Activated T-helper 2 cell treated with anti-CD3 and anti-CD28 coated beads, Interferon-gamma antibody, Interleukin-2, Interleukin-4, amounts not matched to agents 10 μg/mL and 5 μg/mL and 100 μg/mL, durations not matched to agents 14 hours and 24 hours and 36 hours (primary cell): ENCODE measurements at regions not wholly inside any gene's neighbourhood (a gene's known extent, or its start where the extent isn't known, plus 50 kb on each side); places are given as distances from the start of the nearest gene placed in this dataset.

Experiments used
- DNase-seq: peaks from one replicate; pipeline ENCODE4 v3.0.0; 2021; ENCODE audit warnings: low spot score
- H3K27ac Mint-ChIP-seq: one replicate; pipeline ENCODE4 v1.8.0; 2021; ENCODE audit warnings: mixed read lengths
- H3K27me3 Mint-ChIP-seq: one replicate; pipeline ENCODE4 v1.8.0; 2021; ENCODE audit warnings: low read depth, mixed read lengths
- H3K36me3 Mint-ChIP-seq: one replicate; pipeline ENCODE4 v1.8.0; 2021; ENCODE audit warnings: low read depth, mixed read lengths
- H3K4me1 Mint-ChIP-seq: one replicate; pipeline ENCODE4 v1.8.0; 2021; ENCODE audit warnings: low read depth, mixed read lengths
- H3K4me3 Mint-ChIP-seq: one replicate; pipeline ENCODE4 v1.8.0; 2021; ENCODE audit warnings: low read depth, mild to moderate bottlenecking, moderate library complexity, mixed read lengths
- H3K9me3 Mint-ChIP-seq: one replicate; pipeline ENCODE4 v1.8.0; 2021; ENCODE audit warnings: mixed read lengths
- intact Hi-C: fragments of 100-400 bp; cut with micrococcal nuclease; formaldehyde crosslinking; loops from one replicate; pipeline ENCODE4 v1.15.1; 2023

DNA sequence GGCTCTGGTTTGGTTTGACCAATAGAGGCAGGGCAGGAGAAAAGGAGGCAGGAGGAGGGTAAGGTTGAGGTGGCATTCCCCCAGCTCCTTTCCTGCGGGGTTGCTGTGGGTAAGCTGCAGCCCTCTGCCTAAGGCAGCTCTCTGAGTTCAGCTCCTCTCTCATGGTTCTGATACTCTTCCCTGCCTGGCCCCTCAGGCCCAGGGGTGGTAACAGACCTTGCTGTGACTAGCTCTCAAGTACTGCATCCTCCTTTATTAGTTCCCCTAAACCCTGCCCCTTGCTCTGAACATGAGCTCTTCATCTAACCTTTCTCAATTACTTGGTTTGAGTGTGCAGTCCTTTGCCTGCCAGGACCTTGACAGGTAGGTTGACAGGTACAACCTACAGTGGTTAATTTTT is 205.5 kb downstream of the SLC4A3 start:
- H3K4me1 Mint-ChIP-seq, result no peaks in the 10 kb centered on the region
- no peak overlapping the region for H3K4me3 Mint-ChIP-seq
- no peaks in the 10 kb centered on the region for H3K27me3 Mint-ChIP-seq
- no peak for DNase-seq
- no peak overlapping the region for H3K27ac Mint-ChIP-seq
- intact Hi-C loops, result no loop called here
- H3K36me3 Mint-ChIP-seq, result no peaks in the 10 kb centered on the region
- H3K9me3 Mint-ChIP-seq, result no peaks in the 10 kb centered on the region

- H3K4me1 Mint-ChIP-seq, result no peaks in the 10 kb centered on the region
- no peak overlapping the region for H3K27ac Mint-ChIP-seq
- intact Hi-C loops, result no loop called here
- H3K36me3 Mint-ChIP-seq, result no peaks in the 10 kb centered on the region
- no peaks in the 10 kb centered on the region for H3K9me3 Mint-ChIP-seq
- H3K4me3 Mint-ChIP-seq, result no peak overlapping the region
- H3K27me3 Mint-ChIP-seq, result no peaks in the 10 kb centered on the region
- no peak for DNase-seq
Observed at GRCh38 chr2:219835493-219835892, 208.1 kb downstream of the SLC4A3 start.

GRCh38 chr2:219836647-219837177 is 209.3 kb downstream of the SLC4A3 start:
- Mint-ChIP-seq H3K36me3 (no peaks in the 10 kb centered on the region), H3K9me3 (no peaks in the 10 kb centered on the region), H3K27me3 (no peaks in the 10 kb centered on the region), H3K4me1 (no peaks in the 10 kb centered on the region), H3K27ac (no peak overlapping the region), H3K4me3 (no peak overlapping the region)
- intact Hi-C loops, result no loop called here
- DNase-seq, result no peak

DNA sequence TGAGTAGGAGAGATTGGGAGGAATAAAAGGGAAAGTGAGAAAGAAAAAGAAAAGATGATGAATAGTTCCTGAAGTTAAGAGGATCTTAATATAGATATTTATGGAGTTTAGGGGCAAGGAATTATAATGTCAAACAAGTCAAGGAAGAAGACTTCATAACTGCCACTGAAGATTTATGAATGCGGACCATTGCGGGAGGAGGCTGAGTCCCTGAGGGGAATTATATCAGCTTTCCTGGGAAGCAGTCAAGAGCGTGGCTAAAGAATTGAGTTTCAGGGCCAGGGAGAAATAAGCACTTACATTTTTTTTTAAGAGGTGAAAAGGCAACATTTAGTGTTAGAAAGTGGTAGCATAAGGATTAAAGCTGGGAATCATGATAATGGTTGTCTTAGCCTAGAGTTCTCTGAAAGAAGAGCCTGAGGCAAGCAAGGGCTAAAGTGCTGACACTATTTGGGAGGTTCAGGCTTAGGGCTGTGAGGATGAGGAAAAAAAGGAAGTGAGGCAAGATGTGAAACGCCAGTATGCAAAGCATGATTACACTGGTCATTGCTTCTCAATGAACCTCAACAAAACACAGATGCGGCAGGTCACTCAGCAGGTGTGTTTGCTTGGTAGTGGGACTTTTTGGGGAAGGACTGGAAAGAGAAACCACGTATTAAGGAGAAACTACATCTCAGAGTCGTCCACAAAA is 217.1 kb downstream of the SLC4A3 start:
- DNase-seq, result no peak
- intact Hi-C loops, result no loop called here
- Mint-ChIP-seq H3K4me1 (no peaks in the 10 kb centered on the region), H3K27me3 (no peaks in the 10 kb centered on the region), H3K4me3 (no peak overlapping the region), H3K9me3 (no peaks in the 10 kb centered on the region), H3K36me3 (no peaks in the 10 kb centered on the region), H3K27ac (no peak overlapping the region)

GRCh38 chr2:219848882-219849281 is 221.5 kb downstream of the SLC4A3 start:
- Mint-ChIP-seq H3K9me3 (no peaks in the 10 kb centered on the region), H3K27me3 (peaks cover 5% of the 10 kb centered on the region), H3K4me3 (no peak overlapping the region), H3K27ac (no peak overlapping the region), H3K4me1 (no peaks in the 10 kb centered on the region), H3K36me3 (no peaks in the 10 kb centered on the region)
- DNase-seq, result no peak
- intact Hi-C loops, result no loop called here

- Mint-ChIP-seq H3K27ac (no peak overlapping the region), H3K4me3 (no peak overlapping the region), H3K27me3 (peaks cover 5% of the 10 kb centered on the region), H3K4me1 (no peaks in the 10 kb centered on the region), H3K9me3 (no peaks in the 10 kb centered on the region), H3K36me3 (no peaks in the 10 kb centered on the region)
- intact Hi-C loops, result no loop called here
- no peak for DNase-seq
Observed at GRCh38 chr2:219851169-219851568, 223.7 kb downstream of the SLC4A3 start.

DNA sequence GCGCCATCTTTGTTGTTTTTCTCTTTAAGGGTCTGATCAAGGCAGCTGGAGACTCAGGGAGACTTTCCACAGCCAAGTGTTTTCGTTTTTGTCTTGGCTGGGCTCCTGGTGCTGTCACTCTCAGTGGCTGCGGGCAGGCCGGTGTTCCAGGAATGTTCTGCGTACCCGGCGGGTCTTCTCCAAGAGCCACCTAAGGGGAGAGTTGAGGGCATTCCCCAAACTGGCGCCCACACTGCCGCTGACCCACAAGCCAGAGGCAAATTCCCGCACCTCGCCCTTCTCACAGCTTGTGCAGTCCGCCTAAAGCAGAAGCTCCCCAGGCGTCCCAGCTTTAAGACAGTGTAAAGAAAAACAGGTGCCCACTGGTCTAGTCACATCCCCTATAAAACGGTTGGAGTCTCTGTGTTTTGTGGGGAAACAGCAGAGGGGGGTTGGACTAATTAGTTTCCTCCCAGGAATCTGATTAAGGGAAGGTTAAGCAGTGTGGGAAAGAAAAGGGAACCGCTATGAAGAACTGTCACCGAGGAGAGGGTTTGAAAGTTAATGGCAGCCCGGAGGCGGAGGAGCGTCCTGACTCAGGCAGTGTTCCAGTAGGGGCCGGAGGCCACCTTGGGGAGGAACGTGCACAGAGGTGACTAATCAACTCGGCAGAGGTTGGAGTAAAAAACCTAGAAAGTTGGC is 224.5 kb downstream of the SLC4A3 start:
- Mint-ChIP-seq H3K4me3 (no peak overlapping the region), H3K9me3 (no peaks in the 10 kb centered on the region), H3K27ac (no peak overlapping the region), H3K4me1 (no peaks in the 10 kb centered on the region), H3K27me3 (peaks cover 5% of the 10 kb centered on the region), H3K36me3 (no peaks in the 10 kb centered on the region)
- no peak for DNase-seq
- intact Hi-C loops, result no loop called here

DNA sequence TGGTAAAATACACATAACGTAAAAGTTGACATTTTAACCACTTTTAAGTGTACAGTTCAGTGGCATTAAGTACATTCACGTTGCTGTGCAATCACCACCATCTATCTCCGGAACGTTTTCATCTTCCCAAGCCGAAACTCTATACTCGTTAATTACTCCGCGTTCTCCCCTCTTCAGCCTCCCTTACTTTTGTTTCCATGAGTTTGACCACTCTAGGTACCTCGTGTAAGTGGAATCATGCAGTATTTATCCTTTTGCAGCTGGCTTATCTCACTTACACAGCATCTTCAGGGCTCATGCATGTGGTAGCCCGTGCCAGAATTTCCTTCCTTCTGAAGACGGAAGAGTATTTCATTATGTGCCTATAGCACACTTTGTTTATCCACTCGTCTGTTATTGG is 225.2 kb downstream of the SLC4A3 start:
- Mint-ChIP-seq H3K36me3 (no peaks in the 10 kb centered on the region), H3K27ac (no peak overlapping the region), H3K4me1 (no peaks in the 10 kb centered on the region), H3K9me3 (no peaks in the 10 kb centered on the region), H3K4me3 (no peak overlapping the region), H3K27me3 (peaks cover 5% of the 10 kb centered on the region)
- intact Hi-C loops, result no loop called here
- no peak for DNase-seq

- Mint-ChIP-seq H3K4me1 (no peaks in the 10 kb centered on the region), H3K36me3 (no peaks in the 10 kb centered on the region), H3K4me3 (no peak overlapping the region), H3K27me3 (peaks cover 5% of the 10 kb centered on the region), H3K27ac (no peak overlapping the region), H3K9me3 (no peaks in the 10 kb centered on the region)
- intact Hi-C loops, result no loop called here
- no peak for DNase-seq
Observed at GRCh38 chr2:219856602-219857001, 229.2 kb downstream of the SLC4A3 start.

DNA sequence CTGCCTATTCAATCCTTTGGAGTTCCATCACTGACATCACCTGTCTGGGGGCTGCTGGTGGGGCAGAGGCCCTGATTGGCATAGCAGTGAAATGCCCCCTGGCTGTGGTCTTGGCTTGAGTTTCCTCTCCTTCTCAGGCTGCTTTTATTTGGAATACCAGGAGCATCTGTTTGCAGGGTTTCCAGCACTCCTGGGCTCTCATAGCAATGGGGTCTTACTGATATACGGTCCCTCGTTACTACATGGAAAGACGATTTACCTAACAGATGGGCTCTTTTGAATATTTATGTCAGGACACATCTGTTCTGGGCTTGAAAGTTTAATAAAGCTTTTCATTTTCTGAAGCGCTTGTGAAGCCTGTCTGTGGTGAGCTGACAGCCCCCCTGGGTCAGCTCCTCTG is 230.3 kb downstream of the SLC4A3 start:
- H3K4me3 Mint-ChIP-seq, result no peak overlapping the region

DNA sequence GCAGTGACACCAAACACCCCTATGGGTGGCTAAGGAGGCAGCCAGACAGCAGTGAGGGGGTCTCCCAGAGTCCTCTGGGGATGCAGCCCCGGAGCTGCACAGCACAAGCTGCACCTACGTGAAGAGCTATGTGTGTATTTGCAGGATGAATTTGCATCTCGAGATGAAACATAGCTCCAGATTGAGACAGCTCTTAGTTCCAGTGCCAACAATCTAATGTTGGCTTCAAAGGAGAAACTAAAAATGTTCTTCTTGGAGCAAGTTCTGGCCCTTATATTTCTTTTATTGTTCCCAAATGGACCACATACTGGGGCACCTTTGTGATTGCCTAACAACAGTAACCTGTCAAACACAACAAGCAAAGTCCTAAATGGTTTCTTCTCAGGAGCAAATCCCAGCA is 233.9 kb downstream of the SLC4A3 start:
- Mint-ChIP-seq H3K27ac (no peak overlapping the region), H3K27me3 (no peaks in the 10 kb centered on the region), H3K4me1 (no peaks in the 10 kb centered on the region), H3K9me3 (no peaks in the 10 kb centered on the region), H3K4me3 (no peak overlapping the region), H3K36me3 (no peaks in the 10 kb centered on the region)
- DNase-seq, result no peak
- intact Hi-C loops, result no loop called here

More for the DNA sequence above, 230.3 kb downstream of the SLC4A3 start:
- H3K27me3 Mint-ChIP-seq, result peaks cover 4% of the 10 kb centered on the region
- DNase-seq, result no peak
- H3K9me3 Mint-ChIP-seq, result no peaks in the 10 kb centered on the region
- no peaks in the 10 kb centered on the region for H3K4me1 Mint-ChIP-seq
- no peak overlapping the region for H3K27ac Mint-ChIP-seq
- H3K36me3 Mint-ChIP-seq, result no peaks in the 10 kb centered on the region
- intact Hi-C loops, result no loop called here

DNA sequence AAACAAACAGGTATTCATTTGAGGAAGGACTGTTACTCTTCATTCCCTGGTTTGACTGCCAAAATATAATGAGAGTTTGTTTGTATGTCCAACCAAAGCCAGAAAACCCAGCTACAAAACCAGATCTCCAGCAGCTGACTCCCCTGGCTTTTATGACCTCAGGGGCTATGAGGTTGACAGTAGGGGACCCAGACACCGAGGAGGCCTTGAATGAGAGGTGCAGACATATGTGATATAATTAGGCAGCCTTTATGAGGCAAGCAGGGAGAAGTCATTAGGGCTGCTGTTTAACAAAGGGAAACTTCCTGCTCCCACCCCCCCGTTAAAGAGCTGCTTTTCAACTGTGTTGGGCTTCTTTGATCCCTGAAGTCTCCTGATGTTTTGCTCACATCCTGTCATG is 236.7 kb downstream of the SLC4A3 start:
- no peak for DNase-seq
- intact Hi-C loops, result no loop called here
- H3K4me1 Mint-ChIP-seq, result no peaks in the 10 kb centered on the region
- H3K27me3 Mint-ChIP-seq, result no peaks in the 10 kb centered on the region
- H3K9me3 Mint-ChIP-seq, result no peaks in the 10 kb centered on the region
- H3K27ac Mint-ChIP-seq, result no peak overlapping the region
- H3K36me3 Mint-ChIP-seq, result no peaks in the 10 kb centered on the region
- no peak overlapping the region for H3K4me3 Mint-ChIP-seq

GRCh38 chr2:219868635-219869034 is 241.2 kb downstream of the SLC4A3 start:
- no peak overlapping the region for H3K4me3 Mint-ChIP-seq
- no peaks in the 10 kb centered on the region for H3K27me3 Mint-ChIP-seq
- intact Hi-C loops, result no loop called here
- H3K9me3 Mint-ChIP-seq, result no peaks in the 10 kb centered on the region
- H3K27ac Mint-ChIP-seq, result no peak overlapping the region
- no peak for DNase-seq
- H3K4me1 Mint-ChIP-seq, result no peaks in the 10 kb centered on the region
- no peaks in the 10 kb centered on the region for H3K36me3 Mint-ChIP-seq
